T-helper 9 cell (primary cell): ENCODE measurements at regions not wholly inside any gene's neighbourhood (a gene's known extent, or its start where the extent isn't known, plus 50 kb on each side); places are given as distances from the start of the nearest gene placed in this dataset.

Experiments used
- DNase-seq: peaks from one replicate; pipeline ENCODE4 v3.0.0-alpha.2; 2020

GRCh38 chr13:103973740-103974139 lies 907.5 kb upstream of the SLC10A2 start:
- no peak for DNase-seq

- no peak for DNase-seq
Measured at GRCh38 chr13:103969520-103970050, 903.4 kb upstream of the SLC10A2 start.

GRCh38 chr13:103965506-103966243 lies 899.5 kb upstream of the SLC10A2 start:
- DNase-seq: no peak

- no peak for DNase-seq
Measured at GRCh38 chr13:103961784-103962183, 895.6 kb upstream of the SLC10A2 start.

GRCh38 chr13:103961129-103961528 lies 894.9 kb upstream of the SLC10A2 start:
- DNase-seq: no peak

- no peak for DNase-seq
Measured at GRCh38 chr13:103960001-103960400, 893.8 kb upstream of the SLC10A2 start.

- no peak for DNase-seq
Measured at GRCh38 chr13:103958691-103959090, 892.5 kb upstream of the SLC10A2 start.

GRCh38 chr13:103957939-103958338 lies 891.7 kb upstream of the SLC10A2 start:
- no peak for DNase-seq

- no peak for DNase-seq
Measured at GRCh38 chr13:103953859-103954258, 887.6 kb upstream of the SLC10A2 start.

- DNase-seq: no peak
Measured at GRCh38 chr13:103952183-103952582, 886.0 kb upstream of the SLC10A2 start.

GRCh38 chr13:103948426-103948825 lies 882.2 kb upstream of the SLC10A2 start:
- no peak for DNase-seq

GRCh38 chr13:103945836-103946235 lies 879.6 kb upstream of the SLC10A2 start:
- no peak for DNase-seq

GRCh38 chr13:103941506-103942140 lies 875.4 kb upstream of the SLC10A2 start:
- no peak for DNase-seq

- no peak for DNase-seq
Measured at GRCh38 chr13:103935117-103935516, 868.9 kb upstream of the SLC10A2 start.

- DNase-seq: no peak
Measured at GRCh38 chr13:103931885-103932284, 865.7 kb upstream of the SLC10A2 start.

- no peak for DNase-seq
Measured at GRCh38 chr13:103931331-103931845, 865.2 kb upstream of the SLC10A2 start.

GRCh38 chr13:103926118-103926517 lies 859.9 kb upstream of the SLC10A2 start:
- DNase-seq: no peak

- no peak for DNase-seq
Measured at GRCh38 chr13:103908911-103909310, 842.7 kb upstream of the SLC10A2 start.

GRCh38 chr13:103908274-103908673 lies 842.1 kb upstream of the SLC10A2 start:
- DNase-seq: no peak

GRCh38 chr13:103903790-103904189 lies 837.6 kb upstream of the SLC10A2 start:
- DNase-seq: no peak

- no peak for DNase-seq
Measured at GRCh38 chr13:103898481-103898880, 832.3 kb upstream of the SLC10A2 start.

- no peak for DNase-seq
Measured at GRCh38 chr13:103895835-103896531, 829.8 kb upstream of the SLC10A2 start.

- no peak for DNase-seq
Measured at GRCh38 chr13:103894626-103895025, 828.4 kb upstream of the SLC10A2 start.
